AG09309 (cell line): ENCODE measurements at regions not wholly inside any gene's neighbourhood (a gene's known extent, or its start where the extent isn't known, plus 50 kb on each side); places are given as distances from the start of the nearest gene placed in this dataset.

Experiments
- DNase-seq: peaks from one replicate; pipeline ENCODE4 v3.0.0-alpha.2; 2010; ENCODE audit warnings: low read depth
- H3K4me3 ChIP-seq: 2 replicates; pipeline ENCODE4 v1.5.1; 2011; ENCODE audit warnings: mild to moderate bottlenecking, low read depth, low read length, moderate library complexity; ENCODE audit not compliant: control insufficient read depth
- CTCF ChIP-seq: IDR thresholded peaks from 2 replicates; pipeline ENCODE4 v1.5.1; 2011; ENCODE audit warnings: mild to moderate bottlenecking, low read depth, low read length, inconsistent platforms; ENCODE audit not compliant: insufficient read depth, control insufficient read depth; ENCODE audit errors: missing control alignments

- DNase-seq: no peak
- no peak overlapping the region for H3K4me3 ChIP-seq
- no peak for TF ChIP-seq CTCF
Observed at GRCh38 chr1:206417774-206418614, 52.3 kb upstream of the IKBKE start.

DNA sequence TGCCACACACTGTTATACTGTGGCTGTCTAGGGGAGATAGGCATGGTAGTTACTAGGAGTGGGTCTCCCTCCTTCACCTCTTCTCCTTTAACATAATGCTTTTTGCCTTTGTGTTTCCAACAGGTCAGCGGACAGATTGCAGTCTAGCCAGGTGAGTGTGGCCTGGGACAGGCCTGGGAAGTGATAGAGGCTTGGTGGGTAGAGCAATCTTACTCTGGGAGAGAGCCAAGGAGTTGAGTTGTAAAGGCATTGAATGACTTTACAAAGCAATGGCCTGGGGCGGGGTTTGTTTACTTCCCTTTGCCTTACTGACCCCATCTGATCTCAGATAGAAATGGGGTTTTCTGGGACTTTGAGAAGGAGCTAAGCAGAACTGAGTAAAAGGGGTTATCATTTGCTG lies 51.0 kb upstream of the IKBKE start:
- no peak overlapping the region for H3K4me3 ChIP-seq
- TF ChIP-seq CTCF: no peak
- no peak for DNase-seq

- no peak overlapping the region for H3K4me3 ChIP-seq
- no peak for TF ChIP-seq CTCF
- DNase-seq: no peak
Observed at GRCh38 chr1:206419783-206420182, 50.5 kb upstream of the IKBKE start.

- TF ChIP-seq CTCF: no peak
- no peak for DNase-seq
- no peak overlapping the region for H3K4me3 ChIP-seq
Observed at GRCh38 chr1:206420471-206420870, 49.8 kb upstream of the IKBKE start.
